SU-DHL-6 (cell line): ENCODE measurements at regions not wholly inside any gene's neighbourhood (a gene's known extent, or its start where the extent isn't known, plus 50 kb on each side); places are given as distances from the start of the nearest gene placed in this dataset.
"Not testable (repeated sequence)": the region's sequence is repeated elsewhere in the genome, so short reads cannot be mapped to it uniquely, and the experiment has no call there.

ENCODE experiments used
- H2AFZ ChIP-seq: fragments of 200-600 bp; sonication (generic); 2 replicates; pipeline ENCODE4 v1.6.1; 2014; ENCODE audit warnings: low read depth, mild to moderate bottlenecking, moderate library complexity, mixed read lengths, antibody characterized with exemption, low read length; ENCODE audit not compliant: severe bottlenecking
- H3F3A ChIP-seq: fragments of 200-600 bp; shearing (Covaris generic); 2 replicates; pipeline ENCODE4 v1.6.0; 2016; ENCODE audit warnings: antibody characterized with exemption, mild to moderate bottlenecking; ENCODE audit not compliant: insufficient read depth
- H3K27ac ChIP-seq: fragments of 200-600 bp; sonication (generic); 2 replicates; pipeline ENCODE4 v1.5.1; 2016; ENCODE audit warnings: low read depth, mild to moderate bottlenecking, low read length, moderate library complexity, mixed read lengths
- H3K27me3 ChIP-seq: fragments of 200-600 bp; sonication (generic), shearing (Covaris generic); 2 replicates; pipeline ENCODE4 v1.6.0; 2014; ENCODE audit warnings: mild to moderate bottlenecking, low read length
- H3K36me3 ChIP-seq: fragments of 200-600 bp; sonication (generic); 2 replicates; pipeline ENCODE4 v1.6.1; 2014; ENCODE audit warnings: mild to moderate bottlenecking, low read length, mixed read lengths
- H3K4me2 ChIP-seq: fragments of 300-600, 200-600 bp; shearing (Covaris generic), sonication (generic); 2 replicates; pipeline ENCODE4 v1.6.0; 2014; ENCODE audit warnings: low read length, low read depth, mild to moderate bottlenecking; ENCODE audit not compliant: poor library complexity, severe bottlenecking
- H3K4me3 ChIP-seq: fragments of 200-600 bp; sonication (generic); 2 replicates; pipeline ENCODE4 v1.5.1; 2014; ENCODE audit warnings: antibody characterized with exemption, low read length, mild to moderate bottlenecking, mixed read lengths; ENCODE audit not compliant: insufficient read depth, poor library complexity, severe bottlenecking
- H3K79me2 ChIP-seq: fragments of 200-600 bp; sonication (generic); 2 replicates; pipeline ENCODE4 v1.6.1; 2014; ENCODE audit warnings: mild to moderate bottlenecking, low read length, moderate library complexity; ENCODE audit not compliant: insufficient read depth
- H3K9ac ChIP-seq: fragments of 200-600 bp; sonication (generic); 2 replicates; pipeline ENCODE4 v1.7.0; 2014; ENCODE audit warnings: mild to moderate bottlenecking, low read length
- H3K9me2 ChIP-seq: fragments of 200-600 bp; sonication (generic); replicated peaks from 2 replicates; pipeline ENCODE4 v1.6.1; 2014; ENCODE audit warnings: low read length; ENCODE audit not compliant: insufficient read depth
- H3K9me3 ChIP-seq: fragments of 200-600 bp; sonication (generic); 2 replicates; pipeline ENCODE4 v1.6.1; 2014; ENCODE audit warnings: low read length, mixed read lengths; ENCODE audit not compliant: insufficient read depth
- H4K20me1 ChIP-seq: fragments of 200-600 bp; sonication (generic); 2 replicates; pipeline ENCODE4 v1.6.1; 2014; ENCODE audit warnings: low read depth, mild to moderate bottlenecking, antibody characterized with exemption, low read length, moderate library complexity, mixed read lengths
- CTCF ChIP-seq: fragments of 200-600 bp; sonication (generic); IDR thresholded peaks from one replicate; pipeline ENCODE4 v1.5.1; 2017; ENCODE audit warnings: antibody characterized with exemption, mild to moderate bottlenecking, low read length, moderate library complexity; ENCODE audit not compliant: insufficient read depth, poor library complexity, severe bottlenecking
- EZH2phosphoT487 ChIP-seq: fragments of 200-600 bp; sonication (generic), shearing (Covaris generic); conservative IDR thresholded peaks from 2 replicates; pipeline ENCODE4 v1.6.1; 2018; ENCODE audit warnings: mild to moderate bottlenecking, antibody characterized with exemption, low read length, moderate library complexity, mixed read lengths

DNA sequence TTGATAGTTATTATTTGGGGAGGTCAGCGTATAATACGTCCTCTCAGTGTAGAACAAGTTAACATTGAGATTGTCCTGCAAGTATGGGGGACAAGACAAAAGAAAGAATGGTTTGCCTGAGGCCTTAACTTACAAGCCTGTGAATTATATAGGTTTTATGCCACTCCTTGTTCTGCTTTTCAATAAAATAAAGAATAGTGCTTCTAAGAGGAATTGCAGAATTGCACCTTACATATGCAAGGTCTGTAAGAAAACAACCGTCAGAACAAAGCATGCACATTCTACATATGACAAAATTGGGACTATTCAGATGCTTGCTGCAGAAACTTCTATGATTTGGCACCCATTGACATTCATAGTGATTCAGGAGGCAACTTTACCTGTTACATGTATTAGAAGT is 785.0 kb downstream of the NR4A2 start:
- no peaks in the 10 kb centered on the region for H3K9me2 ChIP-seq
- no peaks in the 10 kb centered on the region for H3K79me2 ChIP-seq

DNA sequence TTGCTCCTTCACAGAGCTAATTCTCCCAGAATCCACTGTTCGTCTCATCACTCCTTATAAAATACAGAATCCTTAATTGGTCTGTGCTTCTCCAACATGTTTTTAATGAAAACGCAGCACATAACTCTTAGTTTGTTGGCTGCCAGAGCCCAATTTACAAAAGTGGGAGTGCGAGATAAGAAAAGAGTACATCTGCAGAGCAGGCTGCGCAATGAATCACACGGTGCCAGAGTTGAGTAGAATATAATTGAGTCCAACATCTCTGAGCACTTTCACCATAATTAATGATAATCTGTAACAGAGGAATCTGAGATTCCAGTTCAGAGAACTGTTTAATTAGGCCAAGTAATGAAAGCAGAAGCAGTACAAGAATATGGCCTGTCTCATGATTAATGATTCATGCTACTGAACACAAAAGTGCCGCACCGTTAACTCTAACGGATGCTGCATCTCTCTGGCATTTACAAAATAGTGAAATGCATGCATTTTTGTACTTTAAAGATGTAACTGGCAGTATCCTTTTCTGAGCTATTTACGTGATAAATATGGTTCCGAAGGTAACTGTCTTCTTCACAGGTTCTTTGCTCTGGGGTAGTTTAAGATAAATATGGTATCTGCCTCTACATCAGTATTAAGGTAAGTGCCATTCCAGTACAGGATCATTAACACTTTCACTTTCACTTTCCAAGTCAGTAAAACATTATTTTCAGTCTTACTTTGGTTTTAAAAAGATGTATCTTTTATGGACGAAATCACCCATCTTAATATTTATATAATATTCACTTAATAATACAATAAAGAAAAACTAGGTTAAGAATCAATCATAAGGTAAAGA is 785.6 kb downstream of the NR4A2 start:
- no peak overlapping the region for H3K4me2 ChIP-seq
- no peaks in the 10 kb centered on the region for H3K27me3 ChIP-seq
- no peaks in the 10 kb centered on the region for H3K9me2 ChIP-seq
- H2AFZ ChIP-seq = no peak overlapping the region
- H3K36me3 ChIP-seq = no peaks in the 10 kb centered on the region
- H3K27ac ChIP-seq = no peak overlapping the region
- no peak for TF ChIP-seq CTCF
- no peak for TF ChIP-seq EZH2phosphoT487
- no peak overlapping the region for H3K9ac ChIP-seq
- H4K20me1 ChIP-seq = no peaks in the 10 kb centered on the region
- no peaks in the 10 kb centered on the region for H3K79me2 ChIP-seq
- H3K4me3 ChIP-seq = no peak overlapping the region
- no peaks in the 10 kb centered on the region for H3K9me3 ChIP-seq
- no peaks in the 10 kb centered on the region for H3F3A ChIP-seq

More for the DNA sequence above, 785.0 kb downstream of the NR4A2 start:
- no peak overlapping the region for H3K27ac ChIP-seq
- no peaks in the 10 kb centered on the region for H3K9me3 ChIP-seq
- no peak overlapping the region for H2AFZ ChIP-seq
- H3F3A ChIP-seq = no peaks in the 10 kb centered on the region
- H4K20me1 ChIP-seq = no peaks in the 10 kb centered on the region
- TF ChIP-seq CTCF (no peak), EZH2phosphoT487 (no peak)
- no peaks in the 10 kb centered on the region for H3K36me3 ChIP-seq
- H3K27me3 ChIP-seq = no peaks in the 10 kb centered on the region
- H3K4me2 ChIP-seq = no peak overlapping the region
- H3K9ac ChIP-seq = no peak overlapping the region
- H3K4me3 ChIP-seq = no peak overlapping the region

DNA sequence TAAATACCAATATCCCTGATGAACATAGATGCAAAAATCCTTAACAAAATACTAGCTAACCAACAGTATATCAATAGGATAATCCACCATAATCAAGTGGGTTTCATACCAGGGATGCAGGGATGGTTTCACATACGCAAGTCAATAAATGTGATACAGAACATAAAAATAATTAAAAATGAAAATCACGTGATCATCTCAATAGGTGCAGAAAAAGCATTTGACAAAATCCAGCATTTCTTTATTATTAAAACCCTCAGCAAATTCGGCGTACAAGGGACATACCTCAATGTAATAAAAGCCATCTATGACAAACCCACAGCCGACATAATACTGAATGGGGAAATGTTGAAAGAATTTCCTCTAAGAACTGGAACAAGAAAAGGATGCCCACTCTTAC is 793.5 kb downstream of the NR4A2 start:
- not testable (repeated sequence) for H3F3A ChIP-seq, H3K79me2 ChIP-seq, H3K9me3 ChIP-seq, H3K36me3 ChIP-seq, H3K9me2 ChIP-seq, H3K4me2 ChIP-seq, H3K9ac ChIP-seq, H3K27ac ChIP-seq, H4K20me1 ChIP-seq, H2AFZ ChIP-seq, H3K27me3 ChIP-seq, H3K4me3 ChIP-seq

- no peaks in the 10 kb centered on the region for H3K9me2 ChIP-seq
- H4K20me1 ChIP-seq = no peaks in the 10 kb centered on the region; the same call in 1 of the 2 replicates
- no peaks in the 10 kb centered on the region for H3F3A ChIP-seq
- no peak for TF ChIP-seq EZH2phosphoT487
- TF ChIP-seq CTCF = no peak
- H3K27me3 ChIP-seq = no peaks in the 10 kb centered on the region
- no peaks in the 10 kb centered on the region for H3K79me2 ChIP-seq
- H2AFZ ChIP-seq = no peak overlapping the region
- no peak overlapping the region for H3K27ac ChIP-seq
- H3K9ac ChIP-seq = no peak overlapping the region
- H3K4me2 ChIP-seq = no peak overlapping the region
- no peaks in the 10 kb centered on the region for H3K36me3 ChIP-seq
- H3K9me3 ChIP-seq = no peaks in the 10 kb centered on the region
- no peak overlapping the region for H3K4me3 ChIP-seq
These were observed 804.5 kb downstream of the NR4A2 start for GRCh38 chr2:155528034-155528433.
